GM19240 (cell line): ENCODE measurements at regions not wholly inside any gene's neighbourhood (a gene's known extent, or its start where the extent isn't known, plus 50 kb on each side); places are given as distances from the start of the nearest gene placed in this dataset.
"Not testable (repeated sequence)": the region's sequence is repeated elsewhere in the genome, so short reads cannot be mapped to it uniquely, and the experiment has no call there.

ENCODE experiments used
- DNase-seq: peaks from one replicate; pipeline ENCODE4 v3.0.0; 2011; ENCODE audit warnings: low spot score; ENCODE audit not compliant: insufficient read length

DNA sequence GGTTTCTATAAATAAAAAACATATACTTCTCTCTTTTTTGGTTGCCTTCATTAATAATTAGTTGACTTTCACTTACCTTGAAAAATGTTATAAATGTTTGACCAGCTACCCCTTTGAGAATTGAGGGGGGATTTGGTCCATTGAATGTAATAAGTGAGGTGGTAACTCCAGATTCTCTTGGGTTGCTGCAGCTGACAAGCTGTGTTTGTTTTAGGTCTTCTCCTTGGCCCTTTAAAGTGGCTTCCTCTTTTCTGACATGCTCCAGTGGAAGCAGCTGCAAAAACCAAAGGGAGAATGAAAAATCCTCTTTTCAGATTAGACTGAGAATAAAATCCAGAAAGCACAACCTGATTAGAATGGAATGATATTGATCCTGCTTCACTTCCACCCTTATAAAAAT is 410.5 kb downstream of the TMEM38B start:
- no peak for DNase-seq

DNA sequence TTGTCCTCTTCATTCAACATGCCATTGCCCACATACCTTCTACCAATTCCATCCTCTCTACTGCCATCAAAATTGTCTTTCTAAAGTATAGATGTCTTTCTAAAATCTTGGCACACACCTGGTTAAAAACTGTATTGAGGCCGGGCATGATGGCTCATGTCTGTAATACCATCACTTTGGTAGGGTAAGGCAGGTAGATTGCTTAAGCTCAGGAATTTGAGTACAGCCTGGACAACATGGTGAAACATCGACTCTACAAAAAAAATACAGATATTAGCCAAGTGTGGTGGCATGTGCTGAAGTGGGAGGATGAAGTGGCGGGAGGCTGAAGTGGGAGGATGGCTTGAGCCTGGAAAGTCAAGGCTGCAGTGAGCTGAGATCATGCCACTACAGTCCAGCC is 412.1 kb downstream of the TMEM38B start:
- DNase-seq: no peak

- no peak for DNase-seq
These were observed 413.4 kb downstream of the TMEM38B start for GRCh38 chr9:106107716-106108115.

DNA sequence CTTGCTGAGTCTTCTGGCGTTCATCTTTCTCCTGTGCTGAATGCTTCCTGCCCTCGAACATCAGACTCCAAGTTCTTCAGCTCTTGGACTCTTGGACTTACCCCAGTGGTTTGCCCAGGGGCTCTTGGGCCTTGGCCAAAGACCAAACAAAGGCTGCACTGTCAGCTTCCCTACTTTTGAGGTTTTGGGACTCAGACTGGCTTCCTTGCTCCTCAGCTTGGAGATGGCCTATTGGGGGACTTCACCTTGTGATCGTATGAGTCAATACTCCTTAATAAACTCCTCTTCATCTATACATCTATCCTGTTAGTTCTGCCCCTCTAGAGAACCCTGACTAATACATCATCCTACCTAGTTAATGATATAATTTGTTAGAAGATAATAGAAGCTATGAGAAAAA is 415.4 kb downstream of the TMEM38B start:
- not testable (repeated sequence) for DNase-seq

- DNase-seq: no peak
These were observed 416.1 kb downstream of the TMEM38B start for GRCh38 chr9:106110483-106110882.

DNA sequence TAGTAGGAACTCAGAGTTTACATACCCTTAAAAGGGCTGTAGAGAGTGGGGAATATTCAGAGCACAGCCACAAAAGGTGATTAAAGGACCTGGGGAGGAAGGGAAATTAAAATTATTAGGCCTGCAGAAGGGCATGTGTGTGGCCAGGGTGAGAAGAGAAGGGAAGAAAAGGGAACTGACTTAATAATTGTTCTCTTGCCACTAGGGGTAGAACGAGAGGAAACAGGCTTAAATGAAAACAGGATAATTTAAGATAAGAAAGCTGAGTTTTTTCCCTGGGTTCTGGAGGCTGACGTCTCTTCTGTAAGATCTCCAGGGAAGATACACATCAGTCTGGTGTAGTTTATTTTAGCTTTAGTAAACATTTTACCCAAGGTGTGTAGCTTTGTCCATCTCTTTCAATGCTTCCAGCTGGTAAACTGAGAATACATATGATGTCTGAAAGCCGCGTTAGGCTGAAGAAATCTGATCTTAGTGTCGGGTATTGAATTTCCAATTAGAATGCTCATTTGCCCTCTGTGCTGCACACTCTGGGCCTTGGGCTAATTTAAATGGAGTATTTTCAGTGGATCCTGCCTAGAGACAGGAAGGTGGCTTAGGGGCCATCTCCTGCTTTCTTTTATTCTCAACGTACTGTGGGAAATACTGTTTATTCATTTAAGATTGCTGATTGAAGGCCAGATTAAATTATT is 416.8 kb downstream of the TMEM38B start:
- no peak for DNase-seq

- DNase-seq: no peak
These were observed 418.6 kb downstream of the TMEM38B start for GRCh38 chr9:106112935-106113334.

- DNase-seq: no peak
These were observed 424.8 kb downstream of the TMEM38B start for GRCh38 chr9:106119176-106119575.

DNA sequence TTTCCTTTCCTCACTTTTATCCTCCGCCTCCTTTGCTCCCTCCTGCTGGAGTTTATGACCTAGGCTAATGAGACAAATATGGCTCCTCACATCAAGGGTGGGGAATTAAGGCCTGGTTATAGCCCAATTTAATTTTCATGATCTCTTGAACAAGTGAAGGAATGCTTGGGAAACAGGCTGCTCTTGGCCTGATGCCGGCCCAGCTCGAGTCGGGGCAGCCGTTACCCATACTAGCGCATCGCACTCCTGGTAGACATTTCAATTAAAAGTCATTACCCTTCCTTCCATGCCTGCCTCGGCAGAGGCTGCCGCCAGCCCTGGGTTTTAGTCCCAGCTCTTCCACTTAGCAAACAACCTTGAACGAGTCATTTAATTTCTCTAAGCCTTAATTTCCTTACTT is 425.7 kb downstream of the TMEM38B start:
- no peak for DNase-seq

GRCh38 chr9:106127776-106128175 is 433.4 kb downstream of the TMEM38B start:
- no peak for DNase-seq

DNA sequence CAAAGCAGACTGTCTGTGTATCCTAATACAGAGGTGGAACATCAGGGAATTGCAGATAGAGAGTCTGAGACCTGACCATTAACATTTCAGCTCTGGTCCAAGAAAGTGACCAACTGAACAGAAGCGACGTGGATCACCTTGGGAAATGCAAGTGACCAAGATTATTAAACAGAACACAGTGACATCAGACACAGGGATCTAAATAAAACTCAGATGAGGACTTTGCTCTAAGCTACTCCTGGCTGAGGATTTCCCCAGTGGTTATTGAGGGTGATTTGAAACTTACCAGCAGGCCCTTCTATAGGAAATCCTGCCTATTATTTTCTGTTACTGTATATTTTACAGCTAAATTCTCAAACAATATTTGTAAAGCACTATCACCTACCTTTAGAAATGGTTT is 436.0 kb downstream of the TMEM38B start:
- DNase-seq: no peak

DNA sequence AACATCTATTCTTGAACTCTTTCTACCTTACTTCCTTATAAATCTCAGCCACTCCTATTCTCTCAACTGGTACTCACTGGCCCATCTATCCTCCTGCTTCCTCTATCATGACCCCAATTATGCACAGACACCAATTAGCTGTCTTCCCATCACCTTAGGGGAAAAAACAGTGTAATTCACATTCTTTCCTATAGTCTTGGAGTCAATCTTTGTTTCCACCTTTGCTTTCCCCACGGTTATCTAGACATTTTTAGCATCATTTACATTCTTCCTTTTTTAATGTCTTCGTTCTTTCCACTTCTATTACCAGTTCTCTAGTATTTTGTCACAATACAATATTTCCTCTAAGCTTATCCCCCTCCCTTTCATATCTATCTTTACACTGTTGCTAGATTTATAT is 449.4 kb downstream of the TMEM38B start:
- DNase-seq: no peak

DNA sequence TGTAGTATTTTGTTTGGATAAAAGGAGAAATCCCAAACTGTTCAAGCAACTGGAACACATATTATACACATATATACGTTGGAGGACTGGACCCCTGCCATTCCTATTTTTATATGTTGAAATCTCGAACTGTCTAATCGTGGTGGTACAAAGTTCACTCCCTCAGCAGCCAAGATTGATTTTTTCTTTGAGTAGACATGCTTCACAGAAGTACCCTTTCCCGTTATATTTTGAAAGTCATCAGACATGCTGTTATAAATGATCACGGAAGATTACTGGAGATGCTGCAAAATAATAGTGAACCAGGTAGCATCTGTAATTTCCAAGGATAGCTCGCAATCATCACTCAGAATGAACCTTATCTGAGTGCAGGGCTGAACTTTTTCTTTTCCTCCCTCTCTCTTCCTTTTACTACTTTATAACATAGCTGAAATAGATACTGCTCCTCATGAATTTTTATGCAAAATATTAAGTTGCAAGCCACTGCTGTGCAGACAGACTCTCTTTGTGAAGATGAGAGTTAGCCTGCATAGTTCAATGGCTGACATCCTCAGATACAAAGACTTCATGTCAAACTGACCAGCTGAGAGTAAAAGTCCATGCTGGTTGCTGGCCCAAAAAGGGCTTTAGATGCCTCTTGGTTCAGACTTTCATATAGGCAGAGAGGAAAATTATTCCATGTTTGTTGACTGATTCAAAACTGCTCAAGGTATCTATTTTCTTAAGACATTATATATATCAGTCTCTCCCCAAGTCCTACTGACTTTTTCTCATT is 451.9 kb downstream of the TMEM38B start:
- no peak for DNase-seq

DNA sequence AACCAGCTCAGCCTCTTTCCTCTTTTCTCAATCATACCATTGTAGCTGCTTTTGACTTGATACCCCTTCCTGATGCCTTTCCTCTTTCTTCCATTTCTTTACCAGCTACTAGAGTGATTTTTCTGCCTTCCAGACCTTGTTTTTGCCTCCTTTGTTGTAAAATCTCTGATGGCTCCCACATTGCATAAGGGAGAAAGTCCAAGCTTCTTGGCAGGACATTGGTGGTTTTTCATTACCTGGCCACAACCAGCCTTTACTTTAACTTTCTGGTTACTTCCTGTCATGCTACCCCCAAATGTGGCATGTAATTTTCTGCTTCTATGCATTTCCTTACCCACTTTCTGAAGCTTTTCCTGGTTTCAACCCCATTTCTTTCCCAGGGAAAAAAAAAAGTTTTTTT is 452.5 kb downstream of the TMEM38B start:
- DNase-seq: no peak

GRCh38 chr9:106149956-106150355 is 455.6 kb downstream of the TMEM38B start:
- no peak for DNase-seq

GRCh38 chr9:106156465-106156864 is 462.1 kb downstream of the TMEM38B start:
- DNase-seq: no peak

- DNase-seq: no peak
These were observed 477.9 kb downstream of the TMEM38B start for GRCh38 chr9:106172265-106172664.

DNA sequence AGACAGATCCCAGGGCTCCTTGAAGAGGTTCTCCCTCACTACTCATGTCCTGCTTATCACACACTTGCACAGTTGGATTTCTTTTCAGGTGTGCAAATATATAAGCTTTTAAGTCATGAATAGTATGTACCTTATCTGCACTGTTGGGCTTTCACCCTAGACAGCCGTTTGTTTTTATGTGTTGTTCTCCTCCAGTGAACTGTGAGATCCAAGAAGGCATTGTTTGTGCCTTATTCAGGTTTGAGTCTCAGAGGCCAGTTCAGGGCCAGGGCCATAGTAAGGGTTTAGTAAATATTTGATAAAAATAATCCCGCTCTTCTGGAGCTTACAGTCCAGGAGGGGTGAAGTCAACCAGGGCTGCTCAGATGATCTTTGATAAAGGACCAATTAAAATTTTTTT is 480.0 kb downstream of the TMEM38B start:
- DNase-seq: no peak

- no peak for DNase-seq
These were observed 482.9 kb downstream of the TMEM38B start for GRCh38 chr9:106177216-106177615.

DNA sequence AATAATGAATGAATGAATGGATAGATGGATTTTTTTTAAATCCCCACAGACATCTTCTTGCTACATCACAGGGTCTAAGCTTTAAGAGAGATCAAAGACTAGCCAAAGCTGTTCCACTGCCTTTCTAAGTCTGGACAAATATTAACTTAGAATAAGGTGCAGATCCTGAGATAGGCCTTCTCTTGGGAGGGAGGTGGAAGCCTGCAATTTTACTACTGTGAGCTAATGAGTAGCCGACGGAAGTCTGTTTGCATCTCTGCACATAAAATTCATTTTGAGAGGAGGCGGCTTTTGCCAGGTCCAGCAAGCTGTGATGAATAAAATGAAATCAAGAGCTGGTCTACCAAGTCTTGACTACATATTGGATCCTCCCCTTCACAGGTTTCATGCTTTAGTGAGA is 484.9 kb downstream of the TMEM38B start:
- DNase-seq: no peak

- DNase-seq: not testable (repeated sequence)
These were observed 509.6 kb downstream of the TMEM38B start for GRCh38 chr9:106203815-106204516.

- DNase-seq: no peak
These were observed 513.0 kb downstream of the TMEM38B start for GRCh38 chr9:106207298-106207697.
